K562 (cell line): ENCODE measurements at regions not wholly inside any gene's neighbourhood (a gene's known extent, or its start where the extent isn't known, plus 50 kb on each side); places are given as distances from the start of the nearest gene placed in this dataset.

Source experiments
- ATAC-seq: fragments of 200-7000 bp; cut with Tn5 transposase; 3 replicates; pipeline ENCODE4 v1.9.1; 2020; ENCODE audit warnings: moderate library complexity
- BruUV-seq: library from RNA; stranded (reverse); fragments of 400-500 nt; replicated peaks from 2 replicates; lab custom pipeline; 2021; lab: Mats Ljungman, UMichigan
- CTCF ChIA-PET: fragments of 300-600 bp; formaldehyde crosslinking; extraction: SDS; loops from one replicate; lab custom pipeline; 2021; ENCODE audit warnings: low intra/inter-chr PET ratio; lab: Yijun Ruan, JAX
- POLR2A ChIA-PET: fragments of 300-600, 350-650 bp; sonication (Branson Sonifier 250); formaldehyde crosslinking; extraction: SDS; loops from one replicate; lab custom pipeline; 2021; ENCODE audit warnings: antibody characterized with exemption, inconsistent platforms; lab: Yijun Ruan, JAX
- DNase-seq, 4 experiments: peaks; one replicate each; pipeline versions ENCODE4 v3.0.0 to v3.0.0-alpha.2; 2011 to 2018; ENCODE audit warnings: low spot score in 3 of 4, mixed read lengths in 3 of 4; ENCODE audit errors: extremely low read depth in 1 of 4
- FAIRE-seq: peaks from 2 replicates; lab custom pipeline; 2011; peaks lifted over from hg19 to GRCh38; lab: Jason Lieb, UNC
- H2AFZ ChIP-seq: 2 replicates; pipeline ENCODE4 v1.6.0; 2011; ENCODE audit warnings: low read depth, low read length, control low read depth, inconsistent platforms
- H3K27ac ChIP-seq: fragments of 200-600 bp; 3 replicates; pipeline ENCODE4 v1.8.0; 2011; ENCODE audit warnings: low read depth, mild to moderate bottlenecking, control low read depth, inconsistent platforms, low read length, moderate library complexity, mixed read lengths; ENCODE audit errors: extremely low read depth
- H3K27me3 ChIP-seq, 2 experiments: fragments of 300-600 bp in 1 of 2; 2 replicates in 1 of 2; 3 replicates in 1 of 2; pipeline versions ENCODE4 v1.6.0 to v1.8.0; 2011; ENCODE audit warnings: inconsistent platforms in 2 of 2, low read length in 2 of 2, mild to moderate bottlenecking in 1 of 2, mixed read lengths in 1 of 2, moderate library complexity in 1 of 2; ENCODE audit not compliant: control insufficient read depth in 2 of 2, insufficient read depth in 2 of 2
- H3K36me3 ChIP-seq: fragments of 300-600 bp; 3 replicates; pipeline ENCODE4 v1.8.0; 2011; ENCODE audit warnings: mild to moderate bottlenecking, low read length, inconsistent platforms; ENCODE audit not compliant: control insufficient read depth, insufficient read depth
- H3K4me1 ChIP-seq, 2 experiments: fragments of 200-600 bp in 1 of 2; replicated peaks in 1 of 2; 2 replicates in 1 of 2; 3 replicates in 1 of 2; pipeline versions ENCODE4 v1.5.1 to v1.8.0; 2011; ENCODE audit warnings: inconsistent platforms in 2 of 2, low read length in 2 of 2, mild to moderate bottlenecking in 1 of 2, mixed read lengths in 1 of 2, moderate library complexity in 1 of 2; ENCODE audit not compliant: control insufficient read depth in 2 of 2, insufficient read depth in 2 of 2
- H3K4me2 ChIP-seq: 2 replicates; pipeline ENCODE4 v1.6.1; 2011; ENCODE audit warnings: low read length, control low read depth, inconsistent platforms, mixed read lengths; ENCODE audit not compliant: insufficient read depth
- H3K4me3 ChIP-seq: fragments of 200-600 bp; sonication (generic), shearing (Covaris generic); 2 replicates; pipeline ENCODE4 v1.5.1; 2016; ENCODE audit warnings: control low read depth, inconsistent platforms
- H3K79me2 ChIP-seq: fragments of 200-600 bp; 3 replicates; pipeline ENCODE4 v1.8.0; 2011; ENCODE audit warnings: low read length, inconsistent platforms; ENCODE audit not compliant: control insufficient read depth, insufficient read depth
- H3K9ac ChIP-seq, 2 experiments: 2 replicates each; pipeline versions ENCODE4 v1.6.0 to v1.6.1; 2011; ENCODE audit warnings: low read depth in 2 of 2, low read length in 2 of 2, control low read depth in 1 of 2, inconsistent platforms in 1 of 2, mild to moderate bottlenecking in 1 of 2, mixed read lengths in 1 of 2; ENCODE audit not compliant: insufficient read depth in 1 of 2
- H3K9me1 ChIP-seq: one replicate; pipeline ENCODE4 v1.6.0; 2011; ENCODE audit warnings: inconsistent platforms, mild to moderate bottlenecking, low read length, moderate library complexity; ENCODE audit not compliant: control insufficient read depth, insufficient read depth
- H3K9me3 ChIP-seq: replicated peaks from 2 replicates; pipeline ENCODE4 v1.5.1; 2011; ENCODE audit warnings: low read depth, low read length, inconsistent platforms; ENCODE audit not compliant: control insufficient read depth, insufficient read depth
- H4K20me1 ChIP-seq: replicated peaks from 2 replicates; pipeline ENCODE4 v1.6.1; 2011; ENCODE audit warnings: low read length, inconsistent platforms, mixed read lengths; ENCODE audit not compliant: control insufficient read depth, insufficient read depth
- BRCA1 ChIP-seq, 2 experiments: fragments of 450-650 bp in 1 of 2; sonication (generic) in 1 of 2; formaldehyde crosslinking in 1 of 2; IDR thresholded peaks; 2 replicates each; pipeline versions ENCODE4 v1.5.0 to v1.6.1; 2017 to 2020; ENCODE audit warnings: mild to moderate bottlenecking in 1 of 2, missing genetic modification reagents in 1 of 2
- NCOA6 ChIP-seq: fragments of 450-650 bp; IDR thresholded peaks from 2 replicates; pipeline ENCODE4 v1.6.1; 2017; ENCODE audit warnings: mild to moderate bottlenecking
- NFYB ChIP-seq: IDR thresholded peaks from 2 replicates; pipeline ENCODE4 v1.6.1; 2011; ENCODE audit warnings: mild to moderate bottlenecking, moderate library complexity; ENCODE audit not compliant: insufficient read length; ENCODE audit errors: extremely low read depth
- SNIP1 ChIP-seq: fragments of 450-650 bp; IDR thresholded peaks from 2 replicates; pipeline ENCODE4 v1.7.1; 2017; ENCODE audit warnings: low read depth, mild to moderate bottlenecking
- XRCC4 ChIP-seq: IDR thresholded peaks from one replicate; pipeline ENCODE4 v1.6.1; 2011; ENCODE audit not compliant: insufficient read depth, insufficient read length; ENCODE audit errors: extremely low read depth
- ZBTB17 ChIP-seq: fragments of 450-650 bp; formaldehyde crosslinking; IDR thresholded peaks from 2 replicates; pipeline ENCODE4 v1.4.0; 2020; ENCODE audit warnings: mild to moderate bottlenecking
- ZNF140 ChIP-seq: fragments of 250-450 bp; sonication (Bioruptor Pico); IDR thresholded peaks from 2 replicates; pipeline ENCODE4 v1.8.0; 2021; ENCODE audit warnings: moderate library complexity, mild to moderate bottlenecking, inconsistent platforms
- ZNF583 ChIP-seq: fragments of 250-450 bp; sonication (Bioruptor Pico); IDR thresholded peaks from 2 replicates; pipeline ENCODE4 v1.4.0; 2020
- ZNF584 ChIP-seq: fragments of 200-800 bp; sonication (Bioruptor generic); IDR thresholded peaks from 2 replicates; pipeline ENCODE4 v1.6.1; 2016; ENCODE audit warnings: low read depth, mild to moderate bottlenecking, missing genetic modification characterization, missing compliant biosample characterization
- ZNF785 ChIP-seq: fragments of 250-450 bp; sonication (Bioruptor Pico); IDR thresholded peaks from 2 replicates; pipeline ENCODE4 v1.4.0; 2020; ENCODE audit warnings: mild to moderate bottlenecking
- ZNF79 ChIP-seq: fragments of 250-450 bp; sonication (Bioruptor Pico); IDR thresholded peaks from 2 replicates; pipeline ENCODE4 v1.4.0; 2020; ENCODE audit warnings: low read depth, mild to moderate bottlenecking, moderate library complexity
- WGBS: fragments of 100-300 bp; shearing (Covaris generic); methylation state at CpG from one replicate; pipeline ENCODE4 v1.1.6; 2016; ENCODE audit warnings: low coverage, mixed read lengths; ENCODE audit not compliant: insufficient coverage; ENCODE audit errors: missing lambda C conversion rate; 5-methylcytosine and 5-hydroxymethylcytosine counted together
- in situ Hi-C: fragments of 300-500 bp; cut with MboI; formaldehyde crosslinking; loops from 4 replicates; pipeline ENCODE4 v1.15.0; 2018; ENCODE audit warnings: inconsistent platforms, mixed read lengths
- intact Hi-C: fragments of 100-400 bp; cut with micrococcal nuclease; formaldehyde crosslinking; loops from 2 replicates; pipeline ENCODE4 v1.14.2; 2022
- TF ChIP-seq, protein P1 (sequence below): fragments of 250-450 bp; sonication (Bioruptor Pico); IDR thresholded peaks from 2 replicates; pipeline ENCODE4 v1.8.0; 2022; ENCODE audit warnings: inconsistent platforms

DNA sequence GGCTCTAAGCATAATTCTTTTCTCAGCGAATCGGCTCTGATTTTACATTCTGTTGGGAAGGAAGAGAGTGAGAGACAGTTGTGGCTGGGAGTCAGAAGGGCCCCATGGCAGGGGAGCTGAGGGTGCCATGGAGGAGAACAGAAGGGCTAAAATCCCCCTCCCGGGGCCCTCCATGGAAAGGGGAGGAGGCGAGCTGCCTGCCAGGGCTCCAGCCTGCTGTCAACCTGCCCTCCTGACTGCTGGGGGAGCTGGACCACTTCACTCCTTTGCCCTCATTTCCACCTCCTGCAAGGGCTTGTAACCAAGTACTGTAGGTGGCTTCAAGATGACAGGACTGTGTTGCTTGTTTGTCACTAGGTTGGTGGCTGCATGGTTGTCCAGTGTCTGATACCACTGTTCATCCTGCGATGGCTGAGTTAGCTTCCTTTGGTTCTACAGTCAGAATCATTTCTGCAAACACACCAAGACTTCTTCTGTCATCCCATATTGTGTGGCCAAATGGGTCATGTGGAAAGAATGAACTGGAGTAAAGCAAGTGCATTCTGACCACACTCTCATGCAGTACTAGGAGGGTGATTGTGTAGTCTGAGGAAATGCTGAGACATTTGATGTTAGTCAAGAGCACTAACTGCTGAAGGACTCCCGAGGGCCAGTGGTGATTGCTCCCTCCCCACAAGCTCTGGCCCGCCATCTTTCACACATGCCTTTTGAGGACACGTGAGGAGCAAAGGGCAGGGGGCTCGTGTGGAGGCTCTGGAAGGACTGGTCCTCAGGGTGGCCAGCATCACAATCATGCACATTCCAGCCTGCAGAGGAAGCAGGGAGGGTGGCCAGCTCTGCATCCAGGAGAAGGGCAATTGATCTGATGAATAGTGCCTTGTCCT is 307.2 kb downstream of the GADD45G start:
- no peak for TF ChIP-seq ZNF584
- no peak for TF ChIP-seq ZNF79 (CRISPR knock-in tag)
- TF ChIP-seq ZNF140 (CRISPR knock-in tag), result no peak
- no peak for TF ChIP-seq ZNF785
- TF ChIP-seq ZNF583 (CRISPR knock-in tag), result no peak
- no peak for TF ChIP-seq SNIP1
- TF ChIP-seq ZBTB17, result no peak
- no peak for TF ChIP-seq BRCA1 (IDR thresholded peaks at IDR 0.05)
- TF ChIP-seq BRCA1 (CRISPR knock-in tag; IDR thresholded peaks at IDR 0.05), result no peak
- TF ChIP-seq NCOA6, result no peak
- TF ChIP-seq XRCC4, result no peak
- TF ChIP-seq, protein P1, sequence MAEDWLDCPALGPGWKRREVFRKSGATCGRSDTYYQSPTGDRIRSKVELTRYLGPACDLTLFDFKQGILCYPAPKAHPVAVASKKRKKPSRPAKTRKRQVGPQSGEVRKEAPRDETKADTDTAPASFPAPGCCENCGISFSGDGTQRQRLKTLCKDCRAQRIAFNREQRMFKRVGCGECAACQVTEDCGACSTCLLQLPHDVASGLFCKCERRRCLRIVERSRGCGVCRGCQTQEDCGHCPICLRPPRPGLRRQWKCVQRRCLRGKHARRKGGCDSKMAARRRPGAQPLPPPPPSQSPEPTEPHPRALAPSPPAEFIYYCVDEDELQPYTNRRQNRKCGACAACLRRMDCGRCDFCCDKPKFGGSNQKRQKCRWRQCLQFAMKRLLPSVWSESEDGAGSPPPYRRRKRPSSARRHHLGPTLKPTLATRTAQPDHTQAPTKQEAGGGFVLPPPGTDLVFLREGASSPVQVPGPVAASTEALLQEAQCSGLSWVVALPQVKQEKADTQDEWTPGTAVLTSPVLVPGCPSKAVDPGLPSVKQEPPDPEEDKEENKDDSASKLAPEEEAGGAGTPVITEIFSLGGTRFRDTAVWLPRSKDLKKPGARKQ (CRISPR knock-in tag), result no peak
- no peak for TF ChIP-seq NFYB
- intact Hi-C loops, result no loop called here
- Histone ChIP-seq H3K27me3 (no peaks in the 10 kb centered on the region), H3K9me1 (no peaks in the 10 kb centered on the region), H4K20me1 (no peaks in the 10 kb centered on the region), H3K4me2 (no peak overlapping the region), H3K79me2 (no peaks in the 10 kb centered on the region), H3K36me3 (no peaks in the 10 kb centered on the region), H3K4me3 (no peak overlapping the region), H3K9ac (no peak overlapping the region), H3K27ac (no peak overlapping the region), H3K9me3 (no peaks in the 10 kb centered on the region), H2AFZ (no peak overlapping the region), H3K4me1 (no peaks in the 10 kb centered on the region)
- ATAC-seq, result no peak
- CTCF ChIA-PET, result no interaction called here
- in situ Hi-C loops, result no loop called here
- POLR2A ChIA-PET, result interaction anchor here (0.8 kb wide), 1 partner anchor 25 kb away, joined by 4 read pairs; no protein-coding TSS in a partner anchor
- no TSS peak for BruUV-seq
- no peak for FAIRE-seq
- DNase-seq, result no peak
- 2% methylated on average over 7 of the region's 9 CpGs for WGBS
